ENCODE measurements at regions not wholly inside any gene's neighbourhood (a gene's known extent, or its start where the extent isn't known, plus 50 kb on each side); places are given as distances from the start of the nearest gene placed in this dataset.

DNA sequence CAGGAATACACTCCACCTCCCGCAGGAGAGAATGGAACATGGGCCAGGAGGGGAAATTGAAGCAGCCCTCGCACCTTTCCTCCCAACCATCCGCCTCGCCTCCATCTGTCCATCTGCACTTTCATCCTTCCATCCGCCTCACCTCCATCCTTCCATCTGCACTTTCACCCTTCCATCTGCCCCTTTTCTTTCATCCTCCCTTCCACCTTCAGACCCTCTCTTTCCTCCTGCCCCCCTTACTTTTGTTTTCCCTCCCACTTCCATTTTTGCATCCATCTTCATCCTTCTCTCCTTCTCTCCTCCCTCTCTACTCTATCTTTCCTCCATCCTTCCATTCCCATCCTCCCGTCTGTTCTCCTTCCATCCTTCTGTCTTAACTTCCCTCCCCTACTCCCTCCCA is 92.2 kb upstream of the ZNF536 start:
- TF ChIP-seq, protein P1, sequence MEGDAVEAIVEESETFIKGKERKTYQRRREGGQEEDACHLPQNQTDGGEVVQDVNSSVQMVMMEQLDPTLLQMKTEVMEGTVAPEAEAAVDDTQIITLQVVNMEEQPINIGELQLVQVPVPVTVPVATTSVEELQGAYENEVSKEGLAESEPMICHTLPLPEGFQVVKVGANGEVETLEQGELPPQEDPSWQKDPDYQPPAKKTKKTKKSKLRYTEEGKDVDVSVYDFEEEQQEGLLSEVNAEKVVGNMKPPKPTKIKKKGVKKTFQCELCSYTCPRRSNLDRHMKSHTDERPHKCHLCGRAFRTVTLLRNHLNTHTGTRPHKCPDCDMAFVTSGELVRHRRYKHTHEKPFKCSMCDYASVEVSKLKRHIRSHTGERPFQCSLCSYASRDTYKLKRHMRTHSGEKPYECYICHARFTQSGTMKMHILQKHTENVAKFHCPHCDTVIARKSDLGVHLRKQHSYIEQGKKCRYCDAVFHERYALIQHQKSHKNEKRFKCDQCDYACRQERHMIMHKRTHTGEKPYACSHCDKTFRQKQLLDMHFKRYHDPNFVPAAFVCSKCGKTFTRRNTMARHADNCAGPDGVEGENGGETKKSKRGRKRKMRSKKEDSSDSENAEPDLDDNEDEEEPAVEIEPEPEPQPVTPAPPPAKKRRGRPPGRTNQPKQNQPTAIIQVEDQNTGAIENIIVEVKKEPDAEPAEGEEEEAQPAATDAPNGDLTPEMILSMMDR (IDR thresholded peaks at IDR 0.05), result no peak
- no peak for TF ChIP-seq POLR2A (IDR thresholded peaks at IDR 0.05)
- DNase-seq (ENCODE audit: low spot score in 2 of 2), result no peak
- intact Hi-C loops (cut with DNase I; ENCODE audit: low total_unique reads), result no loop called here
- WGBS, 2 donors, result 82 to 91% methylated on average over 6 of the region's 6 CpGs
- no peak overlapping the region for H3K4me3 ChIP-seq (ENCODE audit: low read depth, poor library complexity, severe bottlenecking)

DNA sequence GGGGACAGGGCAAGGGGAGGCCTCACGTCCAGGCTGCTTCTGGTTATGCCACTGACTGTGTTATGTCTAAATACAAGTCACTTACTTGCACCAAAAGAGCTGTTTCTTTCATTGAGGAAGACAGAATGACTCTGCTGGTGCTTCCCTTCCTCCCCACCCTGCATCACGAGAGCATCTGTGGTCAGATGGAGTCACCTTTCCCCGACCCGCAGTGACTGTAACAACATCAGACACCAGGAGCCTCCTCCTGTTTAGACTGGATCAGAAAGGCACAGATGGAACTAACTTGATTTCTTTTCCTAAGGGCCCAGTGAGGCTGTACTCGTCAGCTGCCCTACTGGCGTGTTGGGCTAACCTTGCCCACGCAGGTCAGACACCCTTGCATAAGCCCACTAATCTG is 90.3 kb upstream of the ZNF536 start:
- no peak for TF ChIP-seq POLR2A (IDR thresholded peaks at IDR 0.05)
- TF ChIP-seq, protein P1 (IDR thresholded peaks at IDR 0.05), result no peak
- WGBS, 2 donors, result 75 to 89% methylated on average over 7 of the region's 7 CpGs
- intact Hi-C loops (cut with DNase I; ENCODE audit: low total_unique reads), result no loop called here
- DNase-seq (ENCODE audit: low spot score in 2 of 2), result no peak
- no peak overlapping the region for H3K4me3 ChIP-seq (ENCODE audit: low read depth, poor library complexity, severe bottlenecking)

- no peak overlapping the region for H3K4me3 ChIP-seq (ENCODE audit: low read depth, poor library complexity, severe bottlenecking)
- no peak for DNase-seq (ENCODE audit: low spot score in 2 of 2)
- intact Hi-C loops (cut with DNase I; ENCODE audit: low total_unique reads), result no loop called here
- WGBS, 2 donors, result 54 to 59% methylated on average over 2 of the region's 2 CpGs
- TF ChIP-seq POLR2A (IDR thresholded peaks at IDR 0.05), result no peak
- TF ChIP-seq, protein P1 (IDR thresholded peaks at IDR 0.05), result no peak
Measured at GRCh38 chr19:30283556-30283955, 88.6 kb upstream of the ZNF536 start.

GRCh38 chr19:30284209-30284608 is 88.0 kb upstream of the ZNF536 start:
- DNase-seq (ENCODE audit: low spot score in 2 of 2), result no peak
- intact Hi-C loops (cut with DNase I; ENCODE audit: low total_unique reads), result no loop called here
- WGBS, 2 donors, result 89 to 90% methylated on average over 6 of the region's 6 CpGs
- no peak overlapping the region for H3K4me3 ChIP-seq (ENCODE audit: low read depth, poor library complexity, severe bottlenecking)
- TF ChIP-seq POLR2A (IDR thresholded peaks at IDR 0.05), result no peak
- TF ChIP-seq, protein P1 (IDR thresholded peaks at IDR 0.05), result no peak

DNA sequence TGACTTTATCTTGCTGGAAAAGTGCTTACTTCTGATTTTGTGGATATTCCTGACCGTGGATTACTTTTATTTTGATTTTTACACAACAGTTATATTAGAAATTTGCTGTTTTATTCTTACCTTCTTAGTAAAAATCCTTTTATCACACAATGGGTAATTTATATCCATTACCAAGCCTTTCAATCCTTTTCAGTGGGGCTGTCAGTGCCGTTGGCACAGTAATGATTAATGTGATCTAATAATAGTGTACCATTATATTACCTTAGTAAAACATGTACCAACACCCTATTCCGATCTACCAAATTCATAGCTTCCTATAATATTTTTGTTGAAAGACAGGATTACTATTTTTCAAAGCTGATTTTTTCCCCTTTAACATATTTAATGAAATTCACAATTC is 87.3 kb upstream of the ZNF536 start:
- no peak overlapping the region for H3K4me3 ChIP-seq (ENCODE audit: low read depth, poor library complexity, severe bottlenecking)
- no peak for DNase-seq (ENCODE audit: low spot score in 2 of 2)
- no peak for TF ChIP-seq POLR2A (IDR thresholded peaks at IDR 0.05)
- TF ChIP-seq, protein P1 (IDR thresholded peaks at IDR 0.05), result no peak
- intact Hi-C loops (cut with DNase I; ENCODE audit: low total_unique reads), result no loop called here
- WGBS, 2 donors, result 51 to 61% methylated on average over 3 of the region's 3 CpGs

GRCh38 chr19:30286378-30286777 is 85.8 kb upstream of the ZNF536 start:
- no peak overlapping the region for H3K4me3 ChIP-seq (ENCODE audit: low read depth, poor library complexity, severe bottlenecking)
- DNase-seq (ENCODE audit: low spot score in 2 of 2), result no peak
- intact Hi-C loops (cut with DNase I; ENCODE audit: low total_unique reads), result no loop called here
- WGBS, 2 donors, result 85 to 86% methylated on average over 3 of the region's 3 CpGs
- TF ChIP-seq, protein P1 (IDR thresholded peaks at IDR 0.05), result no peak
- TF ChIP-seq POLR2A (IDR thresholded peaks at IDR 0.05), result no peak

All from lower leg skin (tissue), 4 donors.